Fibroblast of lung (primary cell): ENCODE measurements at regions not wholly inside any gene's neighbourhood (a gene's known extent, or its start where the extent isn't known, plus 50 kb on each side); places are given as distances from the start of the nearest gene placed in this dataset.

Experiments
- DNase-seq, 2 donors: peaks; one replicate each; pipeline versions ENCODE4 v3.0.0 to v3.0.0-alpha.2; 2010; ENCODE audit warnings: low read depth in 2 of 2
- H2AFZ ChIP-seq: 2 replicates; pipeline ENCODE4 v1.5.1; 2012; ENCODE audit warnings: low read length, control low read depth, inconsistent platforms
- H3K27ac ChIP-seq: 2 replicates; pipeline ENCODE4 v1.5.1; 2011; ENCODE audit warnings: low read length, control low read depth; ENCODE audit not compliant: insufficient read depth
- H3K27me3 ChIP-seq: 2 replicates; pipeline ENCODE4 v1.5.1; 2011; ENCODE audit warnings: mild to moderate bottlenecking, low read length; ENCODE audit not compliant: control insufficient read depth, insufficient read depth
- H3K36me3 ChIP-seq: 2 replicates; pipeline ENCODE4 v1.5.1; 2011; ENCODE audit warnings: low read length; ENCODE audit not compliant: control insufficient read depth, insufficient read depth
- H3K4me1 ChIP-seq: 2 replicates; pipeline ENCODE4 v1.5.1; 2011; ENCODE audit warnings: low read length; ENCODE audit not compliant: control insufficient read depth, insufficient read depth; ENCODE audit errors: extremely low read depth
- H3K4me2 ChIP-seq: 2 replicates; pipeline ENCODE4 v1.5.1; 2011; ENCODE audit warnings: low read length, control low read depth; ENCODE audit not compliant: insufficient read depth; ENCODE audit errors: extremely low read depth
- H3K4me3 ChIP-seq, 4 experiments: fragments of 200-600 bp in 1 of 4; sonication (generic) in 1 of 4; replicated peaks in 1 of 4; 2 replicates each; pipeline ENCODE4 v1.5.1; 2011 to 2016; ENCODE audit warnings: low read length in 4 of 4, low read depth in 3 of 4, mild to moderate bottlenecking in 3 of 4, control low read depth in 2 of 4, inconsistent platforms in 1 of 4, mixed read lengths in 1 of 4; ENCODE audit not compliant: insufficient read depth in 1 of 4; ENCODE audit errors: control extremely low read depth in 1 of 4
- H3K79me2 ChIP-seq: 2 replicates; pipeline ENCODE4 v1.5.1; 2012; ENCODE audit warnings: mild to moderate bottlenecking, low read length, inconsistent platforms; ENCODE audit not compliant: control insufficient read depth, insufficient read depth
- H3K9ac ChIP-seq: 2 replicates; pipeline ENCODE4 v1.5.1; 2011; ENCODE audit warnings: mild to moderate bottlenecking, low read length, control low read depth; ENCODE audit not compliant: insufficient read depth
- H3K9me3 ChIP-seq: 2 replicates; pipeline ENCODE4 v1.5.1; 2012; ENCODE audit warnings: low read depth, low read length; ENCODE audit not compliant: control insufficient read depth, insufficient read depth
- H4K20me1 ChIP-seq: 2 replicates; pipeline ENCODE4 v1.5.1; 2011; ENCODE audit warnings: low read length; ENCODE audit not compliant: control insufficient read depth, insufficient read depth; ENCODE audit errors: extremely low read depth
- CTCF ChIP-seq, 2 donors: IDR thresholded peaks in 1 of 2; conservative IDR thresholded peaks in 1 of 2; 1 replicate in 1 of 2; 2 replicates in 1 of 2; pipeline ENCODE4 v1.5.1; 2011 to 2012; ENCODE audit warnings: low read length in 2 of 2, control low read depth in 1 of 2, inconsistent platforms in 1 of 2, low read depth in 1 of 2, mild to moderate bottlenecking in 1 of 2
- EZH2 ChIP-seq: IDR thresholded peaks from 2 replicates; pipeline ENCODE4 v1.5.1; 2012; ENCODE audit warnings: low read length, control low read depth, mild to moderate bottlenecking; ENCODE audit errors: missing control alignments

DNA sequence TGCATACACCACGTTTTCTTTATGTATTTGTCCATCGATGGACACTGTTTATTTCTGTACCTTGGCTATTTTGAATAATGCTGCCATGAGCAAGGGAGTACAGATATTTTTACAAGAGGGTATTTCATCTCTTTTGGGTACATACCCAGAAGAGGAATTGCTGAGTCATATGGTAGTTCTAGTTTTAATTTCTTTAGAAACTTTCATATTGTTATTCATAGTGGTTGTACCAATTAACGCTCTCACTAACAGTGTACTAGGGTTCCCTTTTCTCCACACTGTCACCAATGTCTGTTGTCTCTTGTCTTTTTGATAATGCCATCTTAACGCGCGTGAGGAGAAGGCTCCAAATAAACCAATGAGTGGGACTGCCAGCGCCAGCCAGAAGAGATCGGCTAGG lies 257.6 kb upstream of the EDIL3 start:
- Histone ChIP-seq H3K36me3 (no peaks in the 10 kb centered on the region), H3K27me3 (no peaks in the 10 kb centered on the region), H3K4me3 (no peak overlapping the region), H4K20me1 (no peaks in the 10 kb centered on the region), H3K4me1 (no peaks in the 10 kb centered on the region), H2AFZ (no peak overlapping the region), H3K9me3 (no peaks in the 10 kb centered on the region), H3K79me2 (no peaks in the 10 kb centered on the region), H3K9ac (no peak overlapping the region), H3K4me2 (no peak overlapping the region), H3K27ac (no peak overlapping the region)
- TF ChIP-seq CTCF (conservative IDR thresholded peaks at IDR 0.05 in 1 of 2, IDR thresholded peaks at IDR 0.05 in 1 of 2; ENCODE audit: low read depth in 1 of 2, low read length in 2 of 2) (no peak), EZH2 (no peak)
- no peak for DNase-seq

- H3K9ac ChIP-seq: no peak overlapping the region
- no peak overlapping the region for H3K4me2 ChIP-seq
- H3K9me3 ChIP-seq: no peaks in the 10 kb centered on the region
- H3K4me1 ChIP-seq: no peaks in the 10 kb centered on the region
- H4K20me1 ChIP-seq: no peaks in the 10 kb centered on the region
- no peaks in the 10 kb centered on the region for H3K36me3 ChIP-seq
- no peak overlapping the region for H3K4me3 ChIP-seq
- TF ChIP-seq EZH2 (no peak), CTCF (conservative IDR thresholded peaks at IDR 0.05 in 1 of 2, IDR thresholded peaks at IDR 0.05 in 1 of 2; ENCODE audit: low read depth in 1 of 2, low read length in 2 of 2) (no peak)
- no peak for DNase-seq
- no peak overlapping the region for H2AFZ ChIP-seq
- H3K27ac ChIP-seq: no peak overlapping the region
- H3K79me2 ChIP-seq: no peaks in the 10 kb centered on the region
- no peaks in the 10 kb centered on the region for H3K27me3 ChIP-seq
Observed at GRCh38 chr5:84637662-84638375, 253.1 kb upstream of the EDIL3 start.

DNA sequence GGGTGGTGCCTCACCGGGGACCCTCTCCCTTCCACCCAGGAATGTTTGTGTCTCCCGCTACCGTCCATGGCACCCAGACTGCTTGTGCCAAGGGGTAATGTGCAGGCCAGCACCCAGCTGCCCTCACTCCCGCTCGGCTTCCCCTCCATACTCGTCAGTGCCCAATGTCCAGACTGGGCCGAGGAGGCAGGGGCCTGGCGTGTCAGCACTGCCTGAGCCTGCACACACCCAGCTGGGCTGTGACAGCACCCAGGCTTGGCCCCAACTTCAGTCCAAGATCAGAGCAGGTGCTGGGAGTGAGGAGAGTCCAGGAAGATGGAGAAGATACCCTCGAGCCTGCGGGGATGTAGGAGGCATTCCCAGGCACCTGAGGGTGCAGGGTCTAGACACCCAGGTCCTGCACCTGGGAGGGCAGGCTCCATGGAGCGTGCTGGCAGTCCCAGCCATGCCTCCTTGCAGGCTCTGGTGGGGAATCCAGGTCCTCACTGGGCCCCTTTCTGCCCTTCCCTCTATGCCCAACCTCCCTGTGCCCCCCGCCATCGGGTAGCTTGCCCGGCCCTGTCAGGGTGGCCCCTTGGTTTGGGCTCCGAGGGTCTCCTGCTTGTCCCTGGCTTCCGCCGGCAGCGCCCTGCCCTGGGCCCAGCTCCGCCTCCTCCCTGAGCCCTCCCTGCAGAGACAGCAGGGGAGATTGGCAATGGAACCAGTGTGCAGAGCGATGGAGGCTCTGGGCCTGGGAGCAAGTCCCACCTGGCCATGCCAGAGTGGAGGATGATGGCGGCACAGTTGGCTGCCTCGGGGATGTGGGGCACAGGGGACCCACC lies 250.8 kb upstream of the EDIL3 start:
- Histone ChIP-seq H2AFZ (no peak overlapping the region), H3K4me1 (no peaks in the 10 kb centered on the region), H3K36me3 (no peaks in the 10 kb centered on the region), H3K9ac (no peak overlapping the region), H3K4me3 (no peak overlapping the region), H4K20me1 (no peaks in the 10 kb centered on the region), H3K27me3 (no peaks in the 10 kb centered on the region), H3K79me2 (no peaks in the 10 kb centered on the region), H3K4me2 (no peak overlapping the region), H3K27ac (no peak overlapping the region), H3K9me3 (no peaks in the 10 kb centered on the region)
- no peak for DNase-seq
- TF ChIP-seq CTCF (conservative IDR thresholded peaks at IDR 0.05 in 1 of 2, IDR thresholded peaks at IDR 0.05 in 1 of 2; ENCODE audit: low read depth in 1 of 2, low read length in 2 of 2) (no peak), EZH2 (no peak)
